Activated naive CD8-positive, alpha-beta T cell treated with anti-CD3 and anti-CD28 coated beads, Interleukin-2, amount 10 ng/mL, durations not matched to agents 7 days and 5 days (primary cell): ENCODE measurements at regions not wholly inside any gene's neighbourhood (a gene's known extent, or its start where the extent isn't known, plus 50 kb on each side); places are given as distances from the start of the nearest gene placed in this dataset.
A peak's percentile ranks its signal among the peaks of the same experiment; 100 is the strongest.
"Not testable (repeated sequence)": the region's sequence is repeated elsewhere in the genome, so short reads cannot be mapped to it uniquely, and the experiment has no call there.

Experiments used
- ATAC-seq: fragments of 150-1000 bp; cut with Tn5 transposase; one replicate; pipeline ENCODE4 v1.10.0; 2021; ENCODE audit warnings: low read depth, moderate library complexity
- POLR2A ChIA-PET: fragments of 350-600 bp; sonication (Branson Sonifier 250); formaldehyde crosslinking; loops from one replicate; lab custom pipeline; 2021; ENCODE audit warnings: antibody characterized with exemption; lab: Charles Lee
- DNase-seq: peaks from one replicate; pipeline ENCODE4 v3.0.0; 2021
- H3K27ac Mint-ChIP-seq: one replicate; pipeline ENCODE4 v1.8.0; 2022; ENCODE audit warnings: mild to moderate bottlenecking, mixed read lengths
- H3K27me3 Mint-ChIP-seq: one replicate; pipeline ENCODE4 v1.8.0; 2022; ENCODE audit warnings: mild to moderate bottlenecking, moderate library complexity, mixed read lengths
- H3K36me3 Mint-ChIP-seq: one replicate; pipeline ENCODE4 v1.8.0; 2021; ENCODE audit warnings: mild to moderate bottlenecking, mixed read lengths
- H3K4me1 Mint-ChIP-seq: one replicate; pipeline ENCODE4 v1.8.0; 2021; ENCODE audit warnings: mixed read lengths
- H3K4me3 Mint-ChIP-seq: one replicate; pipeline ENCODE4 v1.8.0; 2022; ENCODE audit warnings: mild to moderate bottlenecking, moderate library complexity, mixed read lengths
- H3K9me3 Mint-ChIP-seq: one replicate; pipeline ENCODE4 v1.8.0; 2021; ENCODE audit warnings: mixed read lengths

- Mint-ChIP-seq H3K4me3 (no peak overlapping the region), H3K27ac (peak overlapping the region; percentile 36), H3K4me1 (peaks cover 42% of the 10 kb centered on the region), H3K27me3 (no peaks in the 10 kb centered on the region), H3K36me3 (peaks cover 56% of the 10 kb centered on the region), H3K9me3 (no peaks in the 10 kb centered on the region)
- POLR2A ChIA-PET = no interaction called here
- ATAC-seq = no peak
- no peak for DNase-seq
Measured at GRCh38 chr6:144364208-144364720, 79.1 kb downstream of the UTRN start.

- peaks cover 1% of the 10 kb centered on the region for H3K9me3 Mint-ChIP-seq
- H3K27me3 Mint-ChIP-seq = no peaks in the 10 kb centered on the region
- POLR2A ChIA-PET = no interaction called here
- H3K27ac Mint-ChIP-seq = peak overlapping the region; percentile 36
- DNase-seq (no peak), ATAC-seq (no peak)
- peaks cover 42% of the 10 kb centered on the region for H3K4me1 Mint-ChIP-seq
- no peak overlapping the region for H3K4me3 Mint-ChIP-seq
- H3K36me3 Mint-ChIP-seq = peaks cover 61% of the 10 kb centered on the region
Measured at GRCh38 chr6:144364782-144365181, 79.6 kb downstream of the UTRN start.

- H3K9me3 Mint-ChIP-seq = peaks cover 1% of the 10 kb centered on the region
- H3K36me3 Mint-ChIP-seq = peaks cover 62% of the 10 kb centered on the region
- H3K4me1 Mint-ChIP-seq = peaks cover 39% of the 10 kb centered on the region
Measured at GRCh38 chr6:144365271-144365670, 80.1 kb downstream of the UTRN start.

GRCh38 chr6:144369696-144370095, 84.6 kb downstream of the UTRN start:
- ATAC-seq, POLR2A ChIA-PET, H3K4me3 Mint-ChIP-seq, H3K27ac Mint-ChIP-seq, DNase-seq, H3K9me3 Mint-ChIP-seq, H3K27me3 Mint-ChIP-seq: not testable (repeated sequence)
- Mint-ChIP-seq H3K36me3 (peaks cover 59% of the 10 kb centered on the region), H3K4me1 (peaks cover 16% of the 10 kb centered on the region)

More at GRCh38 chr6:144365271-144365670, 80.1 kb downstream of the UTRN start:
- DNase-seq (no peak), ATAC-seq (no peak)
- Mint-ChIP-seq H3K27me3 (no peaks in the 10 kb centered on the region), H3K4me3 (no peak overlapping the region), H3K27ac (no peak overlapping the region)
- POLR2A ChIA-PET = no interaction called here

- H3K27ac Mint-ChIP-seq = no peak overlapping the region
- no peak for ATAC-seq
- peaks cover 15% of the 10 kb centered on the region for H3K4me1 Mint-ChIP-seq
- no peak overlapping the region for H3K4me3 Mint-ChIP-seq
- DNase-seq = no peak
- H3K36me3 Mint-ChIP-seq = peaks cover 44% of the 10 kb centered on the region
- POLR2A ChIA-PET = no interaction called here
- peaks cover 1% of the 10 kb centered on the region for H3K9me3 Mint-ChIP-seq
- H3K27me3 Mint-ChIP-seq = no peaks in the 10 kb centered on the region
Measured at GRCh38 chr6:144372116-144372515, 87.0 kb downstream of the UTRN start.

GRCh38 chr6:144372611-144373594, 87.8 kb downstream of the UTRN start:
- Mint-ChIP-seq H3K4me3 (no peak overlapping the region), H3K27ac (no peak overlapping the region), H3K9me3 (peaks cover 1% of the 10 kb centered on the region), H3K4me1 (peaks cover 22% of the 10 kb centered on the region), H3K36me3 (peaks cover 41% of the 10 kb centered on the region), H3K27me3 (no peaks in the 10 kb centered on the region)
- ATAC-seq (no peak), DNase-seq (no peak)
- POLR2A ChIA-PET = no interaction called here

GRCh38 chr6:144374525-144374924, 89.4 kb downstream of the UTRN start:
- H3K4me1 Mint-ChIP-seq = peaks cover 27% of the 10 kb centered on the region
- H3K4me3 Mint-ChIP-seq, ATAC-seq, H3K27me3 Mint-ChIP-seq, H3K27ac Mint-ChIP-seq, POLR2A ChIA-PET, DNase-seq, H3K9me3 Mint-ChIP-seq: not testable (repeated sequence)
- peaks cover 40% of the 10 kb centered on the region for H3K36me3 Mint-ChIP-seq

GRCh38 chr6:144377586-144378210, 92.6 kb downstream of the UTRN start:
- Mint-ChIP-seq H3K27ac (no peak overlapping the region), H3K36me3 (peaks cover 45% of the 10 kb centered on the region), H3K9me3 (peaks cover 13% of the 10 kb centered on the region), H3K27me3 (no peaks in the 10 kb centered on the region), H3K4me1 (peaks cover 25% of the 10 kb centered on the region), H3K4me3 (no peak overlapping the region)
- peak; percentile 73 for ATAC-seq
- no peak for DNase-seq
- POLR2A ChIA-PET = no interaction called here

- DNase-seq = no peak
- POLR2A ChIA-PET = no interaction called here
- peaks cover 22% of the 10 kb centered on the region for H3K4me1 Mint-ChIP-seq
- H3K27ac Mint-ChIP-seq = no peak overlapping the region
- H3K27me3 Mint-ChIP-seq = no peaks in the 10 kb centered on the region
- peaks cover 39% of the 10 kb centered on the region for H3K36me3 Mint-ChIP-seq
- H3K4me3 Mint-ChIP-seq = no peak overlapping the region
- ATAC-seq = no peak
- peaks cover 13% of the 10 kb centered on the region for H3K9me3 Mint-ChIP-seq
Measured at GRCh38 chr6:144378437-144378836, 93.3 kb downstream of the UTRN start.

GRCh38 chr6:144379356-144379755, 94.2 kb downstream of the UTRN start:
- peaks cover 44% of the 10 kb centered on the region for H3K36me3 Mint-ChIP-seq
- POLR2A ChIA-PET = no interaction called here
- no peak overlapping the region for H3K27ac Mint-ChIP-seq
- peaks cover 27% of the 10 kb centered on the region for H3K4me1 Mint-ChIP-seq
- H3K4me3 Mint-ChIP-seq = no peak overlapping the region
- H3K9me3 Mint-ChIP-seq = peaks cover 14% of the 10 kb centered on the region
- DNase-seq = no peak
- H3K27me3 Mint-ChIP-seq = no peaks in the 10 kb centered on the region
- no peak for ATAC-seq

GRCh38 chr6:144381499-144381898, 96.4 kb downstream of the UTRN start:
- POLR2A ChIA-PET = not testable (repeated sequence)

GRCh38 chr6:144383336-144383735, 98.2 kb downstream of the UTRN start:
- DNase-seq (no peak), ATAC-seq (no peak)
- no peak overlapping the region for H3K27ac Mint-ChIP-seq
- H3K9me3 Mint-ChIP-seq = peaks cover 15% of the 10 kb centered on the region
- H3K27me3 Mint-ChIP-seq = no peaks in the 10 kb centered on the region
- H3K36me3 Mint-ChIP-seq = peaks cover 53% of the 10 kb centered on the region
- POLR2A ChIA-PET = no interaction called here
- H3K4me1 Mint-ChIP-seq = peaks cover 14% of the 10 kb centered on the region
- no peak overlapping the region for H3K4me3 Mint-ChIP-seq

More at GRCh38 chr6:144381499-144381898, 96.4 kb downstream of the UTRN start:
- Mint-ChIP-seq H3K9me3 (peaks cover 15% of the 10 kb centered on the region), H3K36me3 (peaks cover 51% of the 10 kb centered on the region), H3K4me1 (peaks cover 24% of the 10 kb centered on the region)
- not testable (repeated sequence) for H3K27ac Mint-ChIP-seq, DNase-seq, ATAC-seq, H3K4me3 Mint-ChIP-seq, H3K27me3 Mint-ChIP-seq

GRCh38 chr6:144384427-144384826, 99.3 kb downstream of the UTRN start:
- DNase-seq (no peak), ATAC-seq (no peak)
- Mint-ChIP-seq H3K27ac (no peak overlapping the region), H3K4me3 (no peak overlapping the region), H3K27me3 (no peaks in the 10 kb centered on the region), H3K9me3 (peaks cover 11% of the 10 kb centered on the region), H3K36me3 (peaks cover 48% of the 10 kb centered on the region), H3K4me1 (peaks cover 10% of the 10 kb centered on the region)
- POLR2A ChIA-PET = no interaction called here
